ENCODE measurements at regions not wholly inside any gene's neighbourhood (a gene's known extent, or its start where the extent isn't known, plus 50 kb on each side); places are given as distances from the start of the nearest gene placed in this dataset.

- no peak for TF ChIP-seq CTCF (IDR thresholded peaks at IDR 0.05; ENCODE audit: low read depth, low read length)
- TF ChIP-seq EZH2phosphoT487 (IDR thresholded peaks at IDR 0.05; ENCODE audit: low read depth) = no peak
Measured at GRCh38 chr9:115614326-115614999, 496.5 kb upstream of the TNC start.

All from OCI-LY3 (cell line).